AG04450 (cell line): ENCODE measurements at regions not wholly inside any gene's neighbourhood (a gene's known extent, or its start where the extent isn't known, plus 50 kb on each side); places are given as distances from the start of the nearest gene placed in this dataset.

Experiments
- CTCF ChIA-PET: fragments of 300-600, 350-600 bp; formaldehyde crosslinking; extraction: SDS; loops from one replicate; lab custom pipeline; 2022; ENCODE audit warnings: antibody characterized with exemption, inconsistent platforms; lab: Charles Lee
- POLR2A ChIA-PET: fragments of 350-600 bp; formaldehyde crosslinking; extraction: SDS; loops from one replicate; lab custom pipeline; 2021; ENCODE audit warnings: antibody characterized with exemption, inconsistent platforms; lab: Yijun Ruan, JAX
- DNase-seq: peaks from one replicate; pipeline ENCODE4 v3.0.0-alpha.2; 2011; ENCODE audit warnings: low read depth, low spot score
- H3K27ac ChIP-seq: one replicate; pipeline ENCODE4 v1.5.1; 2012; ENCODE audit warnings: low read depth, low read length, control low read depth
- H3K27me3 ChIP-seq: one replicate; pipeline ENCODE4 v1.6.0; 2012; ENCODE audit warnings: low read length; ENCODE audit not compliant: control insufficient read depth, insufficient read depth
- H3K4me3 ChIP-seq: 2 replicates; pipeline ENCODE4 v1.5.1; 2011; ENCODE audit warnings: mild to moderate bottlenecking, low read depth, low read length, control low read depth
- H3K9me3 ChIP-seq: 2 replicates; pipeline ENCODE4 v1.5.1; 2012; ENCODE audit warnings: low read length; ENCODE audit not compliant: control insufficient read depth, insufficient read depth
- CTCF ChIP-seq: IDR thresholded peaks from 2 replicates; pipeline ENCODE4 v1.5.1; 2011; ENCODE audit warnings: low read depth, low read length, control low read depth, inconsistent platforms

GRCh38 chr2:57434441-57434840 is 612.2 kb upstream of the VRK2 start:
- TF ChIP-seq CTCF, result no peak
- no peaks in the 10 kb centered on the region for H3K27me3 ChIP-seq
- no peaks in the 10 kb centered on the region for H3K9me3 ChIP-seq
- CTCF ChIA-PET, result interaction anchor here (1.4 kb wide), 1 partner anchor 63 kb away, joined by 5 read pairs; no protein-coding TSS in a partner anchor
- POLR2A ChIA-PET, result no interaction called here
- H3K4me3 ChIP-seq, result no peak overlapping the region
- no peak overlapping the region for H3K27ac ChIP-seq
- DNase-seq, result no peak

GRCh38 chr2:57434972-57435371 is 611.6 kb upstream of the VRK2 start:
- no peak for TF ChIP-seq CTCF
- no peak overlapping the region for H3K27ac ChIP-seq
- CTCF ChIA-PET, result no interaction called here

GRCh38 chr2:57437077-57437476 is 609.5 kb upstream of the VRK2 start:
- POLR2A ChIA-PET, result no interaction called here

More at GRCh38 chr2:57434972-57435371, 611.6 kb upstream of the VRK2 start:
- Histone ChIP-seq H3K27me3 (no peaks in the 10 kb centered on the region), H3K9me3 (no peaks in the 10 kb centered on the region), H3K4me3 (no peak overlapping the region)
- no peak for DNase-seq
- POLR2A ChIA-PET, result no interaction called here

GRCh38 chr2:57440437-57440836 is 606.2 kb upstream of the VRK2 start:
- no peak for TF ChIP-seq CTCF
- no peak for DNase-seq
- H3K27ac ChIP-seq, result no peak overlapping the region
- no peaks in the 10 kb centered on the region for H3K27me3 ChIP-seq
- no peaks in the 10 kb centered on the region; the same call in 1 of the 2 replicates for H3K9me3 ChIP-seq
- POLR2A ChIA-PET, result no interaction called here
- no peak overlapping the region for H3K4me3 ChIP-seq
- CTCF ChIA-PET, result no interaction called here

More at GRCh38 chr2:57437077-57437476, 609.5 kb upstream of the VRK2 start:
- H3K9me3 ChIP-seq, result no peaks in the 10 kb centered on the region
- DNase-seq, result no peak
- no peaks in the 10 kb centered on the region for H3K27me3 ChIP-seq
- no peak for TF ChIP-seq CTCF
- H3K4me3 ChIP-seq, result no peak overlapping the region
- H3K27ac ChIP-seq, result no peak overlapping the region
- CTCF ChIA-PET, result no interaction called here

- no peak overlapping the region for H3K27ac ChIP-seq
- POLR2A ChIA-PET, result no interaction called here
These were observed 603.5 kb upstream of the VRK2 start for GRCh38 chr2:57443086-57443485.

More at GRCh38 chr2:57443086-57443485, 603.5 kb upstream of the VRK2 start:
- TF ChIP-seq CTCF, result no peak
- Histone ChIP-seq H3K9me3 (no peaks in the 10 kb centered on the region; the same call in 1 of the 2 replicates), H3K27me3 (no peaks in the 10 kb centered on the region), H3K4me3 (no peak overlapping the region)
- no peak for DNase-seq
- CTCF ChIA-PET, result interaction anchor here (0.6 kb wide), 1 partner anchor 863 kb away, joined by 4 read pairs; no protein-coding TSS in a partner anchor
